ENCODE measurements at regions not wholly inside any gene's neighbourhood (a gene's known extent, or its start where the extent isn't known, plus 50 kb on each side); places are given as distances from the start of the nearest gene placed in this dataset.

DNA sequence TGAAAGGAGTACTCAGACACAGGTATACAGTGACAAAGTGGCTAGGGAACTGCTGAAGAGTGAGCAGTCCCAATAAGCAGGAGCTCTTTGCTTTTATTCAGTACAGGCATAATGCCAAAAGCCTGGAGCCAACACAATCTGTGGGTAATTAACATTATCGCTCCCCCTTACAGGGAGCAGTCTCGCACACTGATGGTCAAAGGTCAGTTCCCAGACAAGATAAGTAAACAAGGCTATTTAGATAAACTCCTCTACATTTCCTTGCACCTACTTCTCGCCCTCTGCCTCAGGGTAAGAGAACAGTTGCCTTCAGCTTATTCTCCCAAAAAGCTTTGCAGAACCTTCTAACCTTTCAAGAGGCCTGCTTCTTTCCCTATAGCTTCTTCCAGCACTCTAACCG lies 73.9 kb upstream of the TAF9B start:
- Histone ChIP-seq H2AFZ (ENCODE audit: low read depth) (no peak overlapping the region), H3K27me3 (ENCODE audit: insufficient read depth, low read depth) (no peaks in the 10 kb centered on the region), H3K4me3 (IDR thresholded peaks at IDR 0.05; ENCODE audit: insufficient read depth, low read depth, low read length) (no peak overlapping the region), H3K36me3 (ENCODE audit: insufficient read depth) (no peaks in the 10 kb centered on the region), H3K27ac (no peak overlapping the region), H3K79me2 (ENCODE audit: insufficient read depth, low read depth) (no peaks in the 10 kb centered on the region), H3K4me1 (ENCODE audit: low read depth, poor library complexity, severe bottlenecking) (no peaks in the 10 kb centered on the region), H4K20me1 (ENCODE audit: insufficient read depth) (no peaks in the 10 kb centered on the region), H3K4me2 (no peak overlapping the region), H3K9ac (no peak overlapping the region)
- no peak for TF ChIP-seq CTCF (conservative IDR thresholded peaks at IDR 0.05; ENCODE audit: low read depth, low read length)

GRCh38 chrX:78199851-78200250 lies 60.4 kb upstream of the TAF9B start:
- H3K4me1 ChIP-seq (ENCODE audit: low read depth, poor library complexity, severe bottlenecking) = no peaks in the 10 kb centered on the region
- TF ChIP-seq CTCF (conservative IDR thresholded peaks at IDR 0.05; ENCODE audit: low read depth, low read length) = peak; percentile 56
- H3K9ac ChIP-seq = no peak overlapping the region
- H3K4me3 ChIP-seq (IDR thresholded peaks at IDR 0.05; ENCODE audit: insufficient read depth, low read depth, low read length) = no peak overlapping the region
- no peak overlapping the region for H2AFZ ChIP-seq (ENCODE audit: low read depth)
- no peaks in the 10 kb centered on the region for H3K27me3 ChIP-seq (ENCODE audit: insufficient read depth, low read depth)
- no peaks in the 10 kb centered on the region for H4K20me1 ChIP-seq (ENCODE audit: insufficient read depth)
- no peaks in the 10 kb centered on the region for H3K79me2 ChIP-seq (ENCODE audit: insufficient read depth, low read depth)
- H3K27ac ChIP-seq = no peak overlapping the region
- no peak overlapping the region for H3K4me2 ChIP-seq
- H3K36me3 ChIP-seq (ENCODE audit: insufficient read depth) = no peaks in the 10 kb centered on the region

Measured in KMS-11 (cell line).